ENCODE measurements at regions not wholly inside any gene's neighbourhood (a gene's known extent, or its start where the extent isn't known, plus 50 kb on each side); places are given as distances from the start of the nearest gene placed in this dataset.

- Mint-ChIP-seq H3K9me3 (no peaks in the 10 kb centered on the region), H3K4me3 (no peak overlapping the region), H3K27me3 (ENCODE audit: low read depth) (no peaks in the 10 kb centered on the region), H3K4me1 (no peaks in the 10 kb centered on the region), H3K27ac (ENCODE audit: unreplicated experiment) (no peak overlapping the region), H3K36me3 (ENCODE audit: low read depth) (no peaks in the 10 kb centered on the region)
- TF ChIP-seq CTCF (conservative IDR thresholded peaks at IDR 0.05): no peak
- DNase-seq (ENCODE audit: low read depth, low spot score): no peak
Observed at GRCh38 chr22:48800036-48800885, 1027.4 kb downstream of the BRD1 start.

- Mint-ChIP-seq H3K27me3 (ENCODE audit: low read depth) (no peaks in the 10 kb centered on the region), H3K27ac (ENCODE audit: unreplicated experiment) (no peak overlapping the region), H3K4me3 (no peak overlapping the region), H3K4me1 (no peaks in the 10 kb centered on the region), H3K9me3 (no peaks in the 10 kb centered on the region), H3K36me3 (ENCODE audit: low read depth) (no peaks in the 10 kb centered on the region)
- DNase-seq (ENCODE audit: low read depth, low spot score): no peak
- TF ChIP-seq CTCF (conservative IDR thresholded peaks at IDR 0.05): no peak
Observed at GRCh38 chr22:48799227-48799970, 1028.3 kb downstream of the BRD1 start.

GRCh38 chr22:48798281-48799226, 1029.1 kb downstream of the BRD1 start:
- no peaks in the 10 kb centered on the region for H3K27me3 Mint-ChIP-seq (ENCODE audit: low read depth)
- H3K9me3 Mint-ChIP-seq: no peaks in the 10 kb centered on the region
- H3K4me3 Mint-ChIP-seq: no peak overlapping the region
- no peak overlapping the region for H3K27ac Mint-ChIP-seq (ENCODE audit: unreplicated experiment)
- no peaks in the 10 kb centered on the region for H3K4me1 Mint-ChIP-seq
- H3K36me3 Mint-ChIP-seq (ENCODE audit: low read depth): no peaks in the 10 kb centered on the region
- DNase-seq (ENCODE audit: low read depth, low spot score): no peak
- no peak for TF ChIP-seq CTCF (conservative IDR thresholded peaks at IDR 0.05)

- H3K4me3 Mint-ChIP-seq: no peak overlapping the region
- DNase-seq (ENCODE audit: low read depth, low spot score): no peak
- TF ChIP-seq CTCF (conservative IDR thresholded peaks at IDR 0.05): no peak
- H3K36me3 Mint-ChIP-seq (ENCODE audit: low read depth): no peaks in the 10 kb centered on the region
- H3K27me3 Mint-ChIP-seq (ENCODE audit: low read depth): no peaks in the 10 kb centered on the region
- H3K9me3 Mint-ChIP-seq: peaks cover 2% of the 10 kb centered on the region
- no peak overlapping the region for H3K27ac Mint-ChIP-seq (ENCODE audit: unreplicated experiment)
- H3K4me1 Mint-ChIP-seq: no peaks in the 10 kb centered on the region
Observed at GRCh38 chr22:48797731-48798130, 1029.9 kb downstream of the BRD1 start.

GRCh38 chr22:48796310-48797015, 1031.2 kb downstream of the BRD1 start:
- H3K27ac Mint-ChIP-seq (ENCODE audit: unreplicated experiment): no peak overlapping the region
- DNase-seq (ENCODE audit: low read depth, low spot score): no peak

More at GRCh38 chr22:48796310-48797015, 1031.2 kb downstream of the BRD1 start:
- no peak for TF ChIP-seq CTCF (conservative IDR thresholded peaks at IDR 0.05)
- Mint-ChIP-seq H3K36me3 (ENCODE audit: low read depth) (no peaks in the 10 kb centered on the region), H3K9me3 (peaks cover 3% of the 10 kb centered on the region), H3K4me1 (no peaks in the 10 kb centered on the region), H3K27me3 (ENCODE audit: low read depth) (no peaks in the 10 kb centered on the region), H3K4me3 (no peak overlapping the region)

Data from neural crest cell (in vitro differentiated cells).